ENCODE measurements at regions not wholly inside any gene's neighbourhood (a gene's known extent, or its start where the extent isn't known, plus 50 kb on each side); places are given as distances from the start of the nearest gene placed in this dataset.

DNA sequence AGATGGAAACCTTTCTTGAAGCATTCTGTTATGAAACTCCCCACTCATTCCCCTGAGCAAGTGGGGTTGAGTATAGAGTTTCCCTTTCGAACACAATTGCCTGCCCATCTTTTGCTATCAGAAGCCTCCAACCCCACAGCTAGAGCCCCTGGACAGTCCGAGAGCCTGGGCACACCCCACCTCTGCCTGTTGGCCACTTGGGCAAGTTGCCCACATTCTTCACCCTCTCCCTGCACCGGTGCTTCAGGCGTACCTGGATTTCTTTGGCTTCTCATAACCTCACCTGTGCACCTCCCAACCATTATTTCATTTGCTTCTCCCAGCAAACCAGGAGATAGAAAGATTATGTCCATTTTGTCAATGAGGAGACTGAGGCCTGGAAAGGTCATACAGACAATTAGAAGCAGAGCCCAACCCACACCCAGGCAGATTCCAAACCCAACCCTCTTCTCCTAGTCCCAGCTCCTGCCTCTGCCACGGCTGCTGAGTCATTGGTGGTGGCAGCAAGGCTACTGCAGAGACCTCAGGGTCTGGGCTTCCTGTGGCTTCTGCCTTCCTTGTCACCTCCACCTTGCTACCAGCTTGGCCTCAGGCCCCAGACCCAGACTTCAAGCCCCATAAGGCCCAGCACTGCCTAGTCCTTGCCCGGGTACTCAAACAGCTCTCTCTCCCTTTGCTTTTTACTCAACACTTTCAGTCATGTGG, 118.7 kb upstream of the ZBTB40 start:
- Histone ChIP-seq H2AK5ac (ENCODE audit: low read depth, low read length) (no peak overlapping the region), H2BK120ac (replicated peaks; ENCODE audit: low read depth, low read length) (no peak overlapping the region), H3K56ac (replicated peaks; ENCODE audit: insufficient read length, low read depth, low read length) (no peak overlapping the region), H3K4me1 (replicated peaks in 1 of 4; ENCODE audit: control insufficient read depth in 3 of 4, insufficient read depth in 4 of 4, low read length in 3 of 4) (peaks cover 0 to 3% (median 0%) of the 10 kb centered on the region in 4 experiments; a peak in 2 of 7 replicates), H3K4me3 (ENCODE audit: extremely low read depth in 1 of 4, insufficient read depth in 2 of 4, low read depth in 3 of 4, low read length in 4 of 4) (no peak overlapping the region), H3K4me2 (ENCODE audit: insufficient read depth in 1 of 2, low read depth in 2 of 2, low read length in 2 of 2) (no peak overlapping the region), H3K27ac (ENCODE audit: low read depth, low read length) (no peak overlapping the region), H2BK20ac (ENCODE audit: low read length) (no peak overlapping the region), H3K9ac (replicated peaks in 1 of 4; ENCODE audit: extremely low read depth in 1 of 4, low read depth in 3 of 4, low read length in 3 of 4) (no peak overlapping the region), H3K18ac (ENCODE audit: extremely low read depth, low read length) (no peak overlapping the region), H2AFZ (ENCODE audit: low read length) (no peak overlapping the region), H2BK5ac (ENCODE audit: low read depth, low read length) (no peak overlapping the region), H3K4ac (replicated peaks; ENCODE audit: insufficient read length, low read depth, low read length) (no peak overlapping the region), H2BK12ac (ENCODE audit: low read depth, low read length) (no peak overlapping the region), H4K5ac (ENCODE audit: insufficient read length, low read depth, low read length) (no peak overlapping the region), H3K23ac (ENCODE audit: insufficient read length) (no peak overlapping the region), H2BK15ac (ENCODE audit: low read length) (no peak overlapping the region), H4K20me1 (replicated peaks in 1 of 2; ENCODE audit: control insufficient read depth in 1 of 2, insufficient read depth in 2 of 2, low read length in 2 of 2) (peaks cover 0 to 2% of the 10 kb centered on the region in 2 experiments), H3K23me2 (ENCODE audit: low read depth, low read length) (peaks cover 22% of the 10 kb centered on the region; the same call in 1 of the 2 replicates), H3K79me1 (ENCODE audit: low read depth, low read length) (no peaks in the 10 kb centered on the region), H4K91ac (replicated peaks; ENCODE audit: insufficient read length, low read length) (no peak overlapping the region), H3K36me3 (ENCODE audit: control insufficient read depth in 2 of 4, insufficient read depth in 4 of 4, low read length in 3 of 4) (no peaks in the 10 kb centered on the region), H3K9me3 (ENCODE audit: insufficient read depth in 2 of 2, low read depth in 1 of 2, low read length in 1 of 2) (no peaks in the 10 kb centered on the region), H3K27me3 (replicated peaks in 1 of 4; ENCODE audit: control insufficient read depth in 3 of 4, extremely low read depth in 1 of 4, insufficient read depth in 3 of 4, low read length in 3 of 4) (no peaks in the 10 kb centered on the region), H4K8ac (ENCODE audit: extremely low read depth, insufficient read depth, low read length) (peak overlapping the region; percentile 37; the same call in 1 of the 2 replicates), H3K14ac (ENCODE audit: insufficient read length) (no peak overlapping the region), H3K79me2 (ENCODE audit: control insufficient read depth in 1 of 2, insufficient read depth in 2 of 2, low read length in 2 of 2) (no peaks in the 10 kb centered on the region)
- POLR2A ChIA-PET (ENCODE audit: partially characterized antibody), result no interaction called here
- FAIRE-seq (no peak), DNase-seq (ENCODE audit: low read depth in 1 of 2, low spot score in 2 of 2) (no peak)
- TF ChIP-seq CBX5 (IDR thresholded peaks at IDR 0.05; ENCODE audit: low read depth, low read length) (no peak), YY1 (IDR thresholded peaks at IDR 0.05; ENCODE audit: low read depth, low read length) (no peak), SIX5 (IDR thresholded peaks at IDR 0.05; ENCODE audit: low read depth, low read length) (no peak), RNF2 (IDR thresholded peaks at IDR 0.05; ENCODE audit: borderline replicate concordance, low read depth, low read length, missing control alignments, poor library complexity, severe bottlenecking) (no peak)
- TF ChIP-seq, protein P1, sequence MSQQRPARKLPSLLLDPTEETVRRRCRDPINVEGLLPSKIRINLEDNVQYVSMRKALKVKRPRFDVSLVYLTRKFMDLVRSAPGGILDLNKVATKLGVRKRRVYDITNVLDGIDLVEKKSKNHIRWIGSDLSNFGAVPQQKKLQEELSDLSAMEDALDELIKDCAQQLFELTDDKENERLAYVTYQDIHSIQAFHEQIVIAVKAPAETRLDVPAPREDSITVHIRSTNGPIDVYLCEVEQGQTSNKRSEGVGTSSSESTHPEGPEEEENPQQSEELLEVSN (IDR thresholded peaks at IDR 0.05), result no peak
- TF ChIP-seq, protein P2, sequence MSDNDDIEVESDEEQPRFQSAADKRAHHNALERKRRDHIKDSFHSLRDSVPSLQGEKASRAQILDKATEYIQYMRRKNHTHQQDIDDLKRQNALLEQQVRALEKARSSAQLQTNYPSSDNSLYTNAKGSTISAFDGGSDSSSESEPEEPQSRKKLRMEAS (IDR thresholded peaks at IDR 0.05), result no peak
- WGBS, 2 experiments (ENCODE audit: extremely low coverage in 1 of 2, insufficient coverage in 1 of 2, insufficient read length in 1 of 2, insufficient replicate concordance in 2 of 2, low coverage in 1 of 2, low lambda C conversion rate in 2 of 2, missing lambda C conversion rate in 1 of 2), result 80% methylated on average over 6 of the region's 6 CpGs; no CpG with 5 or more reads in 1 of the 2 experiments
- CTCF ChIA-PET (ENCODE audit: partially characterized antibody), result no interaction called here

All from H1 (cell line).